ENCODE measurements at regions not wholly inside any gene's neighbourhood (a gene's known extent, or its start where the extent isn't known, plus 50 kb on each side); places are given as distances from the start of the nearest gene placed in this dataset.
"Not testable (repeated sequence)": the region's sequence is repeated elsewhere in the genome, so short reads cannot be mapped to it uniquely, and the experiment has no call there.

- H3K4me1 ChIP-seq; H3K4me3 ChIP-seq; DNase-seq (ENCODE audit: extremely low spot score); intact Hi-C loops (cut with DNase I); H3K27me3 ChIP-seq; H3K27ac ChIP-seq (replicated peaks in 1 of 4); H3K9me3 ChIP-seq; H3K36me3 ChIP-seq: not testable (repeated sequence)
- 78% methylated on average over 15 of the region's 15 CpGs for WGBS
These were observed 215.0 kb downstream of the STIM2 start for GRCh38 chr4:27075603-27076002.

GRCh38 chr4:27078934-27079455 lies 218.4 kb downstream of the STIM2 start:
- intact Hi-C loops (cut with DNase I) = no loop called here
- no peak overlapping the region for H3K27ac ChIP-seq (replicated peaks in 1 of 4)
- no peak for DNase-seq (ENCODE audit: extremely low spot score)
- no peaks in the 10 kb centered on the region for H3K36me3 ChIP-seq
- 49% methylated on average over 4 of the region's 4 CpGs for WGBS
- H3K4me3 ChIP-seq = no peak overlapping the region
- H3K4me1 ChIP-seq = no peaks in the 10 kb centered on the region
- TF ChIP-seq EP300 (IDR thresholded peaks at IDR 0.05) (no peak), POLR2A (IDR thresholded peaks at IDR 0.05; ENCODE audit: low read depth) (no peak), POLR2AphosphoS5 (IDR thresholded peaks at IDR 0.05) (no peak)
- TF ChIP-seq, protein P1, sequence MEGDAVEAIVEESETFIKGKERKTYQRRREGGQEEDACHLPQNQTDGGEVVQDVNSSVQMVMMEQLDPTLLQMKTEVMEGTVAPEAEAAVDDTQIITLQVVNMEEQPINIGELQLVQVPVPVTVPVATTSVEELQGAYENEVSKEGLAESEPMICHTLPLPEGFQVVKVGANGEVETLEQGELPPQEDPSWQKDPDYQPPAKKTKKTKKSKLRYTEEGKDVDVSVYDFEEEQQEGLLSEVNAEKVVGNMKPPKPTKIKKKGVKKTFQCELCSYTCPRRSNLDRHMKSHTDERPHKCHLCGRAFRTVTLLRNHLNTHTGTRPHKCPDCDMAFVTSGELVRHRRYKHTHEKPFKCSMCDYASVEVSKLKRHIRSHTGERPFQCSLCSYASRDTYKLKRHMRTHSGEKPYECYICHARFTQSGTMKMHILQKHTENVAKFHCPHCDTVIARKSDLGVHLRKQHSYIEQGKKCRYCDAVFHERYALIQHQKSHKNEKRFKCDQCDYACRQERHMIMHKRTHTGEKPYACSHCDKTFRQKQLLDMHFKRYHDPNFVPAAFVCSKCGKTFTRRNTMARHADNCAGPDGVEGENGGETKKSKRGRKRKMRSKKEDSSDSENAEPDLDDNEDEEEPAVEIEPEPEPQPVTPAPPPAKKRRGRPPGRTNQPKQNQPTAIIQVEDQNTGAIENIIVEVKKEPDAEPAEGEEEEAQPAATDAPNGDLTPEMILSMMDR (IDR thresholded peaks at IDR 0.05) = no peak
- no peaks in the 10 kb centered on the region for H3K9me3 ChIP-seq
- no peaks in the 10 kb centered on the region for H3K27me3 ChIP-seq

DNA sequence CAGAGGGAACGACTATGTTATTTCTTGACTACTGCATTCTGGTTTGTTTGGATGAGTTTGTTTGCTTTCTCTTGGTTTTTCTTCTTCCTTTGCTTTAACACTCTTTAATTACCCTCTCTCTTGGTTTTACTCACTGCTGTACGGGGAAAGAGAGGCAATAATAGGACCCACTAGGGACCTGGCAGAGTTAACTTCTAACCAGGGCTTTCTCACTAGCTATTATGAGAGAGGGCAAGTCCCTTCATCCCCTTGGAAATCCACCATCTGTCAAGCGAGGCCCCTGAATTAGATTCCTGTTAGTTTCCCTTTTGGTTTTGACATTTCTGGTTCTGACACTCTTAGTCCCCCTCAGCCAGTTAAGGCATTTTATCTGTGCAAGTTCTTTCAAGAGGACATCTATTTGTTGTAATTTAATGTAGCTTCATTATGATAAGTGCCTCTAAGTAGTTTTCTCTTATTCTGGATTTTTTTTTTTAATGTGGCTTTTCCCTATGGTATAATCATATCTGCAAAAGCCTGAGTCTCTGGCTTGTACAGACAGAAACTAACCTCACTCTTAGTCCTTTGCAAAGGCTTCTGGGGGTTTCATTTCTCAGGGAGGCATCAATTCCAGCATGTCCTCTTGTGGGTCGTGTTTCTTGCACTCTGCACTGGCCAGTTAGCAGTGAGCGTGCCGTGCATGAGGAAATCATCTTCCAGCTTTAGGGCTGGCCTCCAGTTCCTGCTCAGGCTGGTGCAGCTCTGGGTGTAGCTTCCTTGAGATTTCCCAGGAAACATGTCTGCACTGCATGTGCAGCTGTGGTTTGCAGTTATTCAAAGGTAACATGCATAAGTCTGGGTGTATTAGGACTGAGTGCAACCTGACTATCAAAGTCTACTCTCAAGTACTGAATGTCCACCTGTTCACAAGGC lies 221.3 kb downstream of the STIM2 start:
- WGBS = 66% methylated on average over 6 of the region's 6 CpGs
- H3K9me3 ChIP-seq = no peaks in the 10 kb centered on the region
- H3K27me3 ChIP-seq = peaks cover 0 to 25% (median 1%) of the 10 kb centered on the region in 4 donors
- H3K36me3 ChIP-seq = no peaks in the 10 kb centered on the region
- intact Hi-C loops (cut with DNase I) = no loop called here
- H3K4me3 ChIP-seq = no peak overlapping the region
- DNase-seq (ENCODE audit: extremely low spot score) = no peak
- TF ChIP-seq POLR2AphosphoS5 (IDR thresholded peaks at IDR 0.05) (no peak), POLR2A (IDR thresholded peaks at IDR 0.05; ENCODE audit: low read depth) (no peak), EP300 (IDR thresholded peaks at IDR 0.05) (no peak)
- TF ChIP-seq, protein P1 (IDR thresholded peaks at IDR 0.05) = no peak
- no peak overlapping the region for H3K27ac ChIP-seq (replicated peaks in 1 of 4)
- H3K4me1 ChIP-seq = peaks cover 7 to 14% (median 12%) of the 10 kb centered on the region in 4 donors

DNA sequence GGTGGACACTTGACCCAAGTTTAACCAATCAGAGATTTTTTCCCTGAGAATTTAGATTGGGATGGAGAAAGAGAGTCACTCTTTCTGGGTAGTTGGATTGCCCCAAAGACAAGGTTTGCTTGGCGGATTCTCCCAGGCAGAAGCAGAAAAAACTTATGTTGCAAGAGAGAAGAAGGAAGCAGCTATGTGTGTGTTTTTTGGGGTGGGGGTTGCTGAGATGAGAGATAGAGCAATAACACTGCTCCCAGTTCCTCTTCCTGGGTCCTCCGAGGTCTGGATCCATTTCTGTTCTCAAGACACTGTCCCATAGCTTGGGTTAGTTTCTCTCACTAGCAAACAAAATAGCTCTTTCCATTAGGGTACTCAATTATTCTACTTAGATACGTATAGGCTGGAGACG lies 222.1 kb downstream of the STIM2 start:
- H3K4me3 ChIP-seq = no peak overlapping the region
- WGBS = 91% methylated on average over 4 of the region's 4 CpGs
- H3K4me1 ChIP-seq = peaks cover 7 to 14% (median 12%) of the 10 kb centered on the region in 4 donors
- H3K27ac ChIP-seq (replicated peaks in 1 of 4) = no peak overlapping the region
- TF ChIP-seq POLR2A (IDR thresholded peaks at IDR 0.05; ENCODE audit: low read depth) (no peak), POLR2AphosphoS5 (IDR thresholded peaks at IDR 0.05) (no peak), EP300 (IDR thresholded peaks at IDR 0.05) (no peak)
- TF ChIP-seq, protein P1 (IDR thresholded peaks at IDR 0.05) = no peak
- no peaks in the 10 kb centered on the region for H3K36me3 ChIP-seq
- H3K27me3 ChIP-seq = peaks cover 0 to 33% (median 3%) of the 10 kb centered on the region in 4 donors
- intact Hi-C loops (cut with DNase I) = no loop called here
- H3K9me3 ChIP-seq = no peaks in the 10 kb centered on the region
- DNase-seq (ENCODE audit: extremely low spot score) = no peak

DNA sequence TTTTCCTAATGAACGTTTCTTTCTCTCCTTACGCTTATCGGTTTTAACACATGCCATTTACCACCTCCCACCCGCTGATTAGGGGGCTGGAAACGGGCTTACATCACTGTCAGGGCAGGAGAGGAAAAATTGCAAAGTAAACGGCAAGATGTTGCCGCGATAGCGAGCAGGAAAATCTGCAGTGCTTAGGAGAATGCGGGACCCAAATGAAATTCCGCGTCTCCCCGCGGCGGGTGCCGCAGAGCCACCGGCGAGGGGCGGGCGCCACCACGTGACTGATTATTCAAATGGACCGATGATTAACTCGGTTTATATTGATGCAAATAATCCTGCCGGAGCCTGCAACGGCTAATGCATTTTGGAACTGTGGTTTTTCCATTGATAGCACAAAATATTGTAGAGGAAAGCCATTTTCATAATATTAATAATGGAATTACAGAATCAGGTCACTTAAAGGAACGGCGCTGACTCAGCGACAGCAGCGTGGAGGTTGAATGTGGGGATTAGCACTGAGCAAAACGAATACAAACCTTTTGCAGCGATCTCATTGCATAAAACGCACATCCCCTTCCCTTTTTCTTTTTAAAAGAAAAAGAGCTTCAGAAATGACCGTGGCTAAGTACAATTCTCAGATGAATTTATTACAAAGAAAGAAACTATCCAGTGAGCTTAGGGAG lies 224.2 kb downstream of the STIM2 start:
- H3K4me3 ChIP-seq = peak overlapping the region; percentile 29 to 43 (median 40)
- no peak for DNase-seq (ENCODE audit: extremely low spot score)
- H3K27me3 ChIP-seq = peaks cover 0 to 50% (median 4%) of the 10 kb centered on the region in 4 donors
- intact Hi-C loops (cut with DNase I) = loop anchor here (2.0 kb wide), 1 partner anchor 22 kb away; no protein-coding TSS in a partner anchor
- H3K9me3 ChIP-seq = no peaks in the 10 kb centered on the region
- no peaks in the 10 kb centered on the region for H3K36me3 ChIP-seq
- no peak overlapping the region for H3K27ac ChIP-seq (replicated peaks in 1 of 4)
- TF ChIP-seq POLR2A (IDR thresholded peaks at IDR 0.05; ENCODE audit: low read depth) (no peak), EP300 (IDR thresholded peaks at IDR 0.05) (no peak), POLR2AphosphoS5 (IDR thresholded peaks at IDR 0.05) (no peak)
- TF ChIP-seq, protein P1 (IDR thresholded peaks at IDR 0.05) = peak in 1 of 3 experiments; percentile 7
- H3K4me1 ChIP-seq = peaks cover 7 to 14% (median 12%) of the 10 kb centered on the region in 4 donors
- WGBS = 6% methylated on average over 33 of the region's 33 CpGs

All from esophagus muscularis mucosa (tissue), 4 donors.